ENCODE measurements at regions not wholly inside any gene's neighbourhood (a gene's known extent, or its start where the extent isn't known, plus 50 kb on each side); places are given as distances from the start of the nearest gene placed in this dataset.

GRCh38 chr5:97606531-97606930, 423.5 kb upstream of the RIOK2 start:
- TF ChIP-seq GATA2 (IDR thresholded peaks at IDR 0.05; ENCODE audit: low read depth, low read length) (no peak), GATA3 (IDR thresholded peaks at IDR 0.05; ENCODE audit: low read depth, low read length) (no peak)

Measured in SH-SY5Y (cell line).